HG03095 (cell line): ENCODE measurements at regions not wholly inside any gene's neighbourhood (a gene's known extent, or its start where the extent isn't known, plus 50 kb on each side); places are given as distances from the start of the nearest gene placed in this dataset.

Source experiments
- ATAC-seq: cut with Tn5 transposase; IDR thresholded peaks from one replicate; pipeline ENCODE4 v1.9.1; 2021; ENCODE audit warnings: moderate library complexity; ENCODE audit not compliant: unreplicated experiment

DNA sequence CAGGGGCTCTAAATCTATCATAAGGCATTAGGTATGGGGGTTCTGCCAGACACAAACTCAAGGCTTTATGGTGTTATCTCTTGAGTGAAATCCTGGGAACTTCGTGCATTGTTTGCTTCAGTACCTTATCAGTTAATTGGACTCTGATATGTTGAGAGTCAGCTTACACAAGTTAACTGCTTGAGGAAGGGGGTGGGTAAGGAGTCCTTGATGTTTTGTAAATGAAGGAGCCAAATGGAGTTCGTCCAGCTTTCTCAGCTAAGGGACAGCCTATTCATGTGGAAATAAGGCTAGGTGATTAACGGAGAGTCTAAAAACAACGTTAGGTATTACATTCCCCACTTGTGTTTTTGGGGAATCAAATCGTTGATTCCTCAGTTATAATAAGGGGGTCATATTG lies 157.4 kb downstream of the TRIM27 start:
- no peak for ATAC-seq

DNA sequence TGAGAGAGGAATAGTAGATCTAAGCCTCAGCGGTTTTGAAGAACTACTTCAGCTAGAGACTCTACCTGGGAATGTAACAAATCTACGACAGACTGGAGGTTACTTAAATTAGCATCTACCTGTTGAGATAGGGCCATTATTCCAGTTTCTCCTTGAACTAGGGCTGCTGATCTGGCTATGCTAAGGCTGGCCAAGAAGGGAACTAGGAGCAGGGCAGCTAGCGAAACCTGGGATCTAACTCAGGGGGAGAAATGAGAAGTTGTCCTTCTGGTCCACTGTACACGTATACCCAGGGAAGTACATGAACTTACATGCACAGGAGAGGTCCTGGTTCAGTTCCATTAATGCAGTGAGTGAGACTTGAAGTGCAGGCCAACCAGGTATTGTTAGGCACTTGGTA lies 156.7 kb downstream of the TRIM27 start:
- ATAC-seq, result no peak

DNA sequence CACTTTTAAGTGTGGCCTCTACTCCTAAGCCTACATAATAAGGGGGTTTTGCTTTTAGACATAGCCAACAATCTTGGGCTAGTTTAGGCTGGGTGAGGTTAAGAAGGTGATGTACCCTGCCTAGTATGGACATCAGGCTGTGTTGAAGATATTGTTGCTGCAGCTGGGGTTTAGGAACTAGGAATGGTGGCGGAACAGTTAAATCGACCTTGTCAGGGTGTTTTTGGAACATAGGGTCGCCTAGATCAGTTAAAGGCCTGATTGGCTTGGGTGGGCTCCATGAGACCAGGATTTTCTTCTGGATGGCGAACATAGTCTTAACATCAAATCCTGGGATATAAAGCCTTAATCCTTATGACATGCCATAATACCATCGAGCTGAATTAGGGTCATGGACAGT lies 156.1 kb downstream of the TRIM27 start:
- ATAC-seq, result no peak

DNA sequence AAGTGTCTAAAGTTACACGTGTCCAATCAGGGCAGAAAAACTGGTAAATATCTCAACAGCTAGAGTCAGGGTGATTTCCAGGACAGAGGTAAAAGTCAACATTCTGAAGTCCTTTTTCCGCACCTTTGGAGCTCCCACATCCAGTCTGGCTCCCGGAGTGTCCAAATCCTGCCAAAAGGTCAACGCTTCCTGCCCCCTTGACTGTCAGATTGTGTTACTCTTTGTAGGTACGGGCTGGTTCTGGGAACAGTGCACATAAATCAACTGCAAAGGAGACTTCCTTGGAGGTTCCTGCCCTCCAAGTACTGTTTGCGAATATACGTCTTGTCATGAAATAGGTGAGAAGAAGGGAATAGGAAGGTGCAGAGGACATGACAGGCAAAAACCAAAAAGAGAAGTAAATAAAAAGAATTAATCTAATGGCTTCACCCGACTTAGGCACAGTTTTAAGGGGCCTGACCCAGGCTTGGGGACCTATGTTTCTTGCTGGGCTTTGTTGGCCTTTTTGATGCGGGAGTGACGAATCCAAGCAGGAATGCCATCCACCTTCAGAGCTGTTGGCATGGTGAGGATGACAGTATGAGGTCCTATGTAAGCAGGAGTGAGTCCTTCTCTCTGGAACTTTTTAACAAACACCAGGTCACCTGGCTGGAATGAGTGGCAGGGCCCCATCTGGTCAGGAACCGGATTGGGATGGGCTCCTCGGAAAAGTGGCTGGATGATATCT lies 155.4 kb downstream of the TRIM27 start:
- no peak for ATAC-seq

DNA sequence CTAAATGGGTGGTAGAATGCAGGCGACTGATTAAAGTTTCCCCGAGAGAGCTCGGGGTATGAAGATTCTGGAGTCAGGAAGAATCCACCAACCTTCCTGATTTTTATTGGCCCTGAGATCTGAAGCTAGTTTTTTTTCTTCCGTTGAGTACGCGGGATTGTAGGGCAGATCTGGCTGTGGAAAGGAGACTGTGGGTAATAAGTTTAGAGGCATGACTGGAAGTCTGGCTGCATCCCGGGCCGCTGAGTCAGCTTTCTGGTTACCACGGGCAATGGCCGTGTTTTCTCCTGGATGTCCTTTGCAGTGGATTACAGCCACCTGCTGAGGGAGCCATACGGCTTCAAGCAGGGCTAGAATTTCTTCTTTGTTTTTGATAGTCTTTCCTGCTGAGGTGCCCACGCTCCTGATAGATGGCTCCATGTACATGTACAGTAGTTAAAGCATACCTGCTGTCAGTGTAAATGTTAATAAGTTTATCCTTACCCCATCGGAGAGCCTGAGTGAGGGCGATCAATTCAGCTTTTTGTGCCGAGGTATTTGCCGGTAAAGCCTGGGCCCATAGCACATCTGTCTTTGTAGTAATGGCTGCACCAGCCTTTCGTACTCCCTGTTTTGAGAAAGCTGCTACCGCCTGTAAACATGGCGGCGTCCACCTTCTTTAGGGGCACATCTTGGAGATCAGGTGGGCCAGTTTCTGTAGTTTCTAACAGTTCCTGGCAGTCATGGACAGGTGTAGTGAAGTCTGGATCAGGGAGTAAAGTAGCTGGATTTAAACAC lies 154.0 kb downstream of the TRIM27 start:
- no peak for ATAC-seq

DNA sequence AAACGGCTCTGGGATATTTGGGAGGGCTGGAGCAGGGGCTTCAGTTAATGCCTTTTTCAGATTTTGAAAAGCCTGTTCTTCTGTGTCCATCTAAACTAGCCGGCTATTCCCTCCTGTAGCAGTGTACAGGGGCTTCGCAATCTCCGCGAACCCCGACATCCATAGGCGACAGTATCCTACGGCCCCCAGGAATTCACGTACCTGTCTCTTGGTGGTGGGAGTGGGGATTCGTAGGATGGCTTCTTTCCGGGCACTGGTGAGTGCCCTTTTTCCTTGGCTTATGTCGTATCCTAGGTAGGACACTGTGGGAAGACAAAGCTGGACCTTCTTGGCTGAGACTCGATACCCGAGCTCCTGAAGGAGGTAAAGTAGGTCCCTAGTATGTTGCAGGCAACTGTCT lies 153.1 kb downstream of the TRIM27 start:
- no peak for ATAC-seq

DNA sequence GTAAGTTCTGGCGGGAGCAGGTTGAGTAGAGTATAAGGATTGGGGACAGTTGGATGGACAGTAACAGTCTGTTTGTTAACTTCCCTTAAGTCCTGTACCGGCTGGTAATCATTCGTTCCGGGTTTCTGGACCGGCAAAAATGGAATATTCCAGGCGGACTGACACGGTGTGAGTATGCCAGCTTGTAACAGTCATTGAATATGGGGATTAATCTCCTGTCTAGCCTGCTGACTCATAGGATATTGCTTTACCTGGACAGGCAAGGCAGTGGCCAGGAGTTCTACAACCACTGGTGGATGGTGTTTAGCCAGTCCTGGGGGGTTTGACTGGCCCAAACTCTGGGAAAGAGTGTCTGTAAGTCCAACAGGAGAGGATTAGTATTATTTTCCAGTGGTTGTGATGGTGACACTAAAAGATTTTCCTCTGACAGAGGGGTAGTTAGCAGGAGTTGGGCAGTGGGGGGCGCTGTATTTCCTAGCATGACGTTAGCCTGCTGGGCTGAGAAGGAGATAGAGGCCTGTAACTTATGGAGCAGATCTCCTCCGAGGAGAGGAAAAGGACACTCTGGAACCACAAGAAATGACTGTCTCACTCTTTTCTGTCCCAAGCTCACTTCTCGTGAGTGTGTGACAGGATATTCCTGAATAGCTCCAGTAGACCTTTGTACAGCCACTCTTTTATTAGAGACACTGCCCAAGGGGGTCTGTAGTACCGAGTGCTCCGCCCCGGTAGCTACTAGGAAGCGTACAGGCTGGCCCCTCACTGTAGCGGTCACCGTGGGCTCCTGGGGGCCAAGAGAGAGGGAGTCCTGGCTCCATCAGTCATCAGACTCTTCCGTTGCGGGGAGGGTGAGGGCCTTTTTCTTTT lies 152.2 kb downstream of the TRIM27 start:
- no peak for ATAC-seq

DNA sequence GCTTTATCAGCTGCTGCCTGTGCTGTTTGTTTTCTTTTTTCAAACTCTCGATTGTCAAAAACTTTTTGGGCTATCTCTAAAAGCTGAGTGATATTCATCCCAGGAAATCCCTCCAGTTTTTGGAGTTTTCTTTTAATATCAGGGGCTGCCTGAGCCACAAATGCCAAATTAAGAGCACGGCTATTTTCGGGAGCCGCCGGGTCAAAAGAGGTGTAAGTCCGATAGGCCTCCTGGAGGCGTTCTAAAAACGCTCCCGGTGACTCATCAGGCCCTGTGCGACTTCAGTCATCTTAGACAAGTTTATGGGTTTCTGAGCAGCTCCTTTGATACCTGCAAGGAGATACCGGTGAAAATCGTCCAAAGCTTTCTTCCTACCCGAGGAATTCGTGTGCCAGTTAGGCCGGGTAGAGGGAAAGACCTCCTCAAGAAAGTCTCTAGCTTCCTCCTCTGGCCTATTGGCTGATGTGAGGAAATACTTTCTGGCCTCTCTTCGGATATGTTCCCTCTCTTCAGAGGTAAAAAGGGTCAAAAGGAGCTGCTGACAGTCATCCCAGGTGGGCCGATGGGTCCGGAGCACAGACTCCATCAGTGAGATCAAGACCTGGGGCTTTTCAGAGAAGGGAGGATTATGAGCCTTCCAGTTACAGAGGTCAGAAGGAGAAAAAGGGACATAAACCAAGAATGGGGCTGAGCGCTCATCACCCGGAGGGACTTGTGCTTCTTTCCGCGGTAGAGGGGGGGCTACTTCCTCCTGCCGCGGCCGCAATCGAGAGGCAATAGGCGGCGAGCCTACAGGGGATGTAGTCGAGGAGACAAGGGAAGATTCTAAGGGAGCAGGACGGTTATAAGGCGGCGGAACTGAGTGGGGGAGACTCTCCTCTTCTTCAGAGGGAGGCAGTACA lies 151.1 kb downstream of the TRIM27 start:
- no peak for ATAC-seq

DNA sequence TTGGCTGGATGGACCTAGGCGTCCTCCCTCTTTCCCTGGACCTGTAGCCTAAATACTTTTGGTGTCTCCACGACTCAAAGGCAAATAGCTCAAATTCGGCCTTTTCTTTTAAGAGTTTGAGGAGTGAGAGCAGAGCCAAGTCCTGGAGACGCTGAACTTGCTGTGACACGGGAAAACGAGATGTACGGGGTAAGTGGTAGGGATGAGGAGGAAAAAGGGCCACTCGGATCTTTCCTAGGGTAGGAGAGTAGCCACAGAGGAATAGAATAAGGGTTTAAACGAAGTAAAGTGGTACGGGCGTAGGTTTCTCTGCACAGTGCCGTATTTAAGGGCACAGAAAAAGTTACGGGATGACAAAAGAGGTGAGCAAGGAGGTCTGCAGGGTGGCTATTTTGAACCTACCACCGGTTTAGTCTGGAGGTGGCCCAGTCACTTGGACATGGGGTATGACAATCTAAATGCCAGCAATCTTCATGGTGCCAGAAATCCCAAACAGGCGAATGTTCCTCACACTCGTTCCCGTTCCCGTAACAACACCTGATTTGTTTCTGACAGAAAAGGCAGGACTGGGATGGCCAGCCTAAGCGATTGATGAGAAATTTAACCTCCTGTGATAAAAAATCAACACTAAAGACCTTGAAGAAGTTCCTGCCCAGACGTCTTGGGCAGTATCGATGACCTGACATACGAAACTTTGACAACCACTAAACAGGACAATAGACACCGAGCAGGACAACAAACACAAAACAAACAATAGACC lies 149.3 kb downstream of the TRIM27 start:
- ATAC-seq, result no peak

DNA sequence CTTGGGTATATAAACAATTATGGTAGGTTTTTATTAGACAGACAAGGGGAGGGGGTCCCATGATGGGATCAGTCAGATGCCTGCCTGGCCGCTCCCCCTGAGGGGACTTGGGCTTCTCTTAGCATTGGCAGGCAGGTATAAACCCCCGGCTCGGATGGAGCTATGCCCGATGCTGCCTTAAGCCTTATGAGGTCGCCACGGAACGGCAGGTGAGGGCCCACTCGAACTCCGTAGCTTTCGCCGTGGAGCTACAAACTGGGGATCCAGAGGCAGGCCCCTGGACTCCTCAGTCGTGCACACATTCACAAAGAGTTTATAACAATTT lies 148.8 kb downstream of the TRIM27 start:
- no peak for ATAC-seq

DNA sequence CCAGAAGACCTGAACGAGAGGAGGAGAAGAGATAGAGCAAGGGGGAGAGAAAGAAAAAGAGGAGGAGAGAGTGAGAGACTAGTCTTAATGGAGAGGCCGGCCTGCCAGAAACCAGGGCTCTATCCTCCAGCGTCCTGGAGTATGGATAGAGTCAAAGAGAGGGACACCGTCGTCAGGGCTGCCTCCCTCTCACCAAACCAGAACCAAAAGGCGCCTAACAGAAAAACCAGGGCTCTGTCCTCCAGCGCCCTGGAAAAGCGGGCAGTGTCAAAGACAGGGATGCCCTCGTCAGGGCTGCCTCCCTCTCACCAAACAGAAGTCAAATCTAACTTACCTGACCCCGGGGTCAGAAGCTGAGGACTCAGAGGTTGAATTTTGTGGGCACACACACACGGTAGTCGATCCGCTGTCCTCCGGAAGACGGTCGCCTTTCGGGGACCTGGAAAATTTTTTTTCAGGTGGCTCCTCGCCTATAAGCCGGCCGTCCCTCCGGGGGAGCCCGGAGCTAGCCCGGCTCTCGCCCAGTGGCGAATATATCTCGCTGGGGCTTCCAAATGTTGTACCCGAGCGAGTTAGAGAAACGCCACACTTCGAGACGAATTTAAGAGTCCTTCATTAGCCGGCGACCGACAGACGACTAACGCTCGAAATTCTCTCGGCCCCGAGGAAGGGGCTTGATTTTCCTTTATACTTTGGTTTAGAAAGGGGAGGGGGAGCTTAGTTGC lies 148.2 kb downstream of the TRIM27 start:
- no peak for ATAC-seq

DNA sequence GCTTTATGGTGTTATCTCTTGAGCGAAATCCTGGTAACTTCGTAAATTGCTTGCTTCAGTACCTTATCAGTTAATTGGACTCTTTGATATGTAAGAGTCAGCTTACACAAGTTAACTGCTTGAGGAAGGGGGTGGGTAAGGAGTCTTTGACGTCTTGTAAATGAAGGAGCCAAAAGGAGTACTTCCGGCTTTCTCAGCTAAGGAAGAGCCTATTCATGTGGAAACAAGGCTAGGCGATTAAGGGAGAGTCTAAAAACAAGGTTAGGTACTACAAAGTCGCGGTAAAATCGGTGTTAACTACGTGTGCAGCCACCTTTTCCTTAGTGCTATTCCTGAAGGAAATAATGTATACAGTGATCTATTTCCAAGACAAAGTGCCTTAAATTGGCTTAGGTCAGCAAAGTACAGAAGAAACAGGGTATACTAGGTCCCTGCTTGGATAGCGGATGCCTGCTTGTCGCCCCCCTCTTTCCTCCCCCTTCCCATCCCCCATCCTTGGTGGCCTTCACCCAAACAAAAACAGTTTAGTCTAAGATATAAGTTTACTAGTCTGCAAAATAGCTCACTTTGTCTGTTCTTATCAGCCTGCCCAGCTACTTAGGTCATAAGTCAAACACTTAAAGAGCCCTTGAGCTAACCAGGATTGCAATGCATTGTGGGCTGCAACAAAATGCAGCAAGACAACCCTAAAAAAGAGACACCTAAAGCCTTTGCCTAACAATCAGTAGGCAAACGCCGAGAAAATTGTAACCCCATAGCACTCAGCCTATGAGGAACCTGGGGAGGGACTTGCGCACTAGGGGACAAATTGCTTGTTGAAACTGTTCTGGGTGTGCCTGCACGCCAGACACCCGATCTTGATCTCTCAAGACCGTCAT lies 147.3 kb downstream of the TRIM27 start:
- no peak for ATAC-seq

DNA sequence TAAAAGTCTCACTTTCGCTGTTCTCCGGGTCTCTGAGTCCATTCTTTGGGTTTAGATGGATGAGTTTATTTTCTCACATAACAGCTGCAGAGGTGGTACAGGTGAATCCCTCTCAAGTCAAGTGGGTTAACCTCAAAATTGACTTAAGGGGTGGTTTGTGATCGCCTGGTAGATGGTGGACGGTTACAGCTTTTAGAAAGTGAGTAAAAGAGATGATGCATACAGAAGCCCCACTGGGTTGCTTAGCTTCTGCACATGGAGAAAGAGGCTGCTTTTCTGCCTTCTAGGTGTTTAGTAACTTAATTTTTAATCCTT lies 146.7 kb downstream of the TRIM27 start:
- ATAC-seq, result no peak

DNA sequence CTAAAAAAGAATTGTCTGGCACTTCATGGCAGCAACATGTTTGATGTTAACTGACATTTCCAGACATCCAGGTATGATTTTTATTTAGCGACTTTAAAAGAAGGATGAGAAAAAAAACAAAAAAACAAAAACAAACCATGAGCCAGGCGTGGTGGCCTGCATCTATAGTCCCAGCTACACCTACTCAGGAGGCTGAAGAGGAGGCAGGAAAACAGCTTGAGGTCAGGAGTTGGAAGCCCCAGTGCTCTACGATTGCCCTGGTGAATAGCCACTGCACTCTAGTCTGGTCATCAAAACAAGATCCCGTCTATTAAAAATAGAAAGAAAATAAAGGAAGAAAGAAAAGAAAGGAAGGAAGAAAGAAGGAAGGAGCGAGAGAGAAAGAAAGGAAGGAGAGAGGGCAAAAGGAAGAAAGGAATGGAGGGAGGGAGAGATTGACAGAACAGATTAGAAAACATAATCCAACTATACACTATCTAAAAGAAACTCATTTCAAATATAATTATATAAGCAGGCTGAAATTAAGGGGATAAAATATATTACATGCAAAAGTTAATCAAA lies 141.6 kb downstream of the TRIM27 start:
- no peak for ATAC-seq

DNA sequence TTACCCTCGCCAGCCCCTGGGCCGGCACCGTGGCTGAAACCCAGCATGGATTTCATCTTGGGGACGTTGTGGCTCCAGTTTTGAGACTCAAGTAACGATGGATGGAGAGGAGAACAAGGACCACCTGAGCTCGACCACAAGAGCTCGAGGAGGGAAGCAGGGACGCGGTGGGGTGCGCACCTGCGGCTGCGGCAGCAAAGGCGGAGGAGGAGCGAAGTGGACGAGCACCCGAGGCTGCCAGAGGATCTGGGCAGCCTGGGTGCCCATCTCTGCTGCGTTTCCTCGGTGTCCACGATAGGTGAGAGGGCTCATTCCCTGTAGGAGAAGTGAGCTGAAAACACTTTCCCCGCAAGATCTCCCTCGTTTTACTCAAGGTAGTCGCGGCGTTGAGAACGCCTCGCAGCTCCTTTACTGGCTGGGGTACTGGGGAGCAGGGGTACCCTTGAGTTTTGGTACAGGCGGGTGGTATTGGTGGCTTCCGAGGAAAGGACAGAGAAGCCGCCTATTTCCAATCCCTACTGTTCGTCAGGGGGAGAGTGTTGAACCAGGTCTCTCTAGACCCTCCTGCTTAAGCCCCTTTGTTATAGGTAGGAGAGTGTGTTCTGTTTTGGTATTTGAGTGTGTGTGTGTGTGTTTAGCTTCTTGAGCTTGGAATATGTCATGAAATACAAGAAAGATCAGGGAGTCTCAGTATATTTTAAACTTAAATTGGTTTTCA lies 137.7 kb downstream of the TRIM27 start:
- no peak for ATAC-seq

DNA sequence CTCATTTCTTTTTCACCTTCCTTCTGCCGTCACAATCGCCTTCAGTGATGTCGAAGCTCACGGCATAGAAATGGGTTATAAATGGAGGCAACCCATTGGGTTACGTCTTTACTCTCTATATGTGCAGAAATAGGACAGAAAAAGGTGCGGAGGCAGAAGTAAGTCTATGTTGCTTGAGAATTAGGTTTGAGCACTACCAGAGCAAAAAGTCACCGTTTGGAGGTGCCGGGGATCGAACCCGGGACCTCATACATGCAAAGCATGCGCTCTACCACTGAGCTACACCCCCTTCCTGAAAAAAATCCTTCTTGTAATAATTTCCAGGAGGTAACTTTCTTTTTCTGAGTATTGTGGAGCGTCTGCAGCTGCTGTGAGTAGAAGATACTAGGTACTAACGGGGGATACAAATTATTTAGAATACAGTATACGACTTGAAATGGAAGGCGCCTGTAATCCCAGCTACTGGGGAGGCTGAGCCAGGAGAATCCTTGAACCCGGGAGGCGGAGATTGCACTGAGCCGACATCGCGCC lies 134.2 kb downstream of the TRIM27 start:
- ATAC-seq, result no peak

DNA sequence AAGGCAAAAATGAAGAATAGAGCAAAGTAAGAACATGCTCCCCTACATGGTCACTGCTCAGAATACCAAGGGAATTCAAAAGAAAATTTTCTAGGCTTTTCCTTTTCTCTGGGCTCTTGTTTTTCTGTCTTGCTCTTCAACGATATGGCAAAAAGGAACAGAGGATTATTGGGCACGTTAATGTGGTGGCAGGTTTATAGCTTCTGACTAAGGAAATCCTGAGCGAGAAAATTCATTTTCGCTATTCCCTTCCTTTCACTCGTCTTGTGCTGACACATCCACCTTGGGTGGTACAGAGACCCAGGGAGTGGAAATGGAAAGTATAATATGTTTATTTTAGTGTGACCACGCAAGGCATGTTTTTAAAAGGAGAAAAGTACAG lies 132.8 kb downstream of the TRIM27 start:
- ATAC-seq, result no peak
